HG02571 (cell line): ENCODE measurements at regions not wholly inside any gene's neighbourhood (a gene's known extent, or its start where the extent isn't known, plus 50 kb on each side); places are given as distances from the start of the nearest gene placed in this dataset.

Experiments used
- ATAC-seq: cut with Tn5 transposase; IDR thresholded peaks from one replicate; pipeline ENCODE4 v1.9.1; 2021; ENCODE audit warnings: mild to moderate bottlenecking, moderate library complexity; ENCODE audit not compliant: unreplicated experiment

DNA sequence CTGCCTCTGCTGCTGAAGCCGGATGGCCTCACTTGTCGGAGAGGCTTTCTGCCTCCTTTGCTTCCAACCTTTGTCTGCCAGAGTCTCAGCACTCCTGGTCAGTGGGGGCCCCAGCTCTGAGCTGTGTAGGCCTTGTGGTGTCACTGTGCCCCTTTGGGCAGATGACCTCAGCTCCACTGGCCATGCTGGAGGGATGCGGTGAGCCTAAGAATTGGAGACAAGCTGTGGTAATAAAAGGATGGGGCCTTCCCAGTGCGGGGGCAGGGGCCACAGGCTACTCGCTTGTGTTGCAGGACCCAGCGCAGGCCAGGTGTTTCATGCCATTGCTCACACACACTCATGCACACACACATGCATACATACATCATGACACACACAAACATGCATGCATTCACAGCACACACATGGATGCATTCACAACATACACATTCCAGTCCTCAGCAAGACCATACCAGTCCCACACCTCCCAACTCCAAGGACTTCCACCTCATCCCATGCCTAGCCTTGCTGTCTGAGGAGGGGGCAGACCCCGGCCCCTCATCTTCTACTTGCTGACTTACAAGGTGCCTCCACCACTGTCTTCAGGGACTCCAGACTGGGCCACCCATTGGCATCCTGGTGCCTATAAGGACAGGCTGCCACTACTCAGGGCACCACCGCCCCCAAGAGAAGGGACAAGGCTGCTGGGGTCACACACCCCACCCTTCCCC is 237.7 kb downstream of the SYK start:
- no peak for ATAC-seq

DNA sequence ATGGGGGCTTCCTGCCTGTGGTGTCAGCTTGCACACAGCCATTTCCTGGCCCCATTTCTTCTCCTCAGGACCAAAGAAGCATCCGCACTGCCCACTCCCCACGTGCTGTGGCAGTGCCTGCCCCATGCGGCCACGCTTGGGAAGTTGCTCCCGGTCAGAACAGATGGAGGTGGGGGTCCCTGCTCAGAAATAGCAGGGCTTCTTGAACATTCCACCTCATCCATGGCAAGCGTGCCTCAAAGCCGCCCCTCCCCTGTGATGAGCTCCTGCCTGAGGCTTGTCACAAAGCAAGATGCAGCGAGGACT is 238.2 kb downstream of the SYK start:
- ATAC-seq, result no peak

DNA sequence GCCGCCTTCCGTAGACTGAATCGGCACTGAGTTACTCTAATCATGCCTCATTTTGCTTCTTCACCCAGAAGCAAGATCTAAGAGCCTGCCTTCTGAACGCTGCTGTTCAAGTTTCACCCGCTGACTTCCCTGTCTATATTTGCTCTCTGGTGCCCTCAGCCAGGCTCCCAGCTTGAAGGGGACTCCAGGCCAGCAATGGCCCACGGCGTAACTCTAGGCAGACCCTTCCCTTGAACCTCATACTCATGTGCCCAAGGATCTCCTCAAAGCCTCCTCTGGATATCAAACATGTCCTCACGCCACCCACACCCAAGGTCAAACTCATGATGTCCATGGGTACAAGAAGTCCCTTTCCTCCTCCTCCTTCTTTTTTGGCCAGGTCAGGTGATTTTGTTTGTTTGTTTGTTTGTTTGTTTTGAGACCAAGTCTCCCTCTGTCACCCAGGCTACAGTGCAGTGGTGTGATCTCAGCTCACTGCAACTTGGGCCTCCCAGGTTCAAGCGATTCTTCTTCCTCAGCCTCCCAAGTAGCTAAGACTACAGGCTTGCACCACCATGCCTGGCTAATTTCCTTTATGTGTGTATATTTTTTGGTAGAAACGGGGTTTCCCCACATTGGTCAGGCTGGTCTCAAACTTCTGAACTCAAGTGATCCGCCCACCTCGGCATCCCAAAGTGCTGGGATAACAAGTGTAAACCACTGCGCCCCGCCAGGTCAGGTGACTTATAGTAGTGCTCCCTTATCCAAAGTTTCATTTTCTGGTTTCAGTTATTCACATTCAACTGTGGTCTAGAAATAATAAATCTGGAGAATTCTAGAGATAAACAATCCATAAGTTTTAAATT is 239.0 kb downstream of the SYK start:
- no peak for ATAC-seq

DNA sequence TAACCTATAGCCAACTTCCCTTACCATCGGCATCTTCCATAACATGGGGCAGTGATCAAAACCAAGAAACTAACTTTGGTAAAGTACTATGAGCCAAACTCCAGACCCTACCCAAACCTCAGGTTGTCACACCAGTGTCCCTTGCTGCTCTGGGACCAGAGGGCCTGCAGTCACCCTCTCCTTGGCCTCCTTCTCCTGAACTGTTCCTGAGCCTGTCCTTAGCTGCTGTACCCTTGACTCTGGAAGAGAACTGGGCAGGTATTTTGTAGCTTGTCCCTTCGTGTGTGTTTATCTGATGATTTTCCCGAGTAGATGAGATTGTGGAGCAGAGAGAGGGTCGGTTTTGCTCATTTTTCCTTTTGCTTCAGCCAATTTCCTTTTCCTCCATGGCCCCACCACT is 240.4 kb downstream of the SYK start:
- no peak for ATAC-seq

DNA sequence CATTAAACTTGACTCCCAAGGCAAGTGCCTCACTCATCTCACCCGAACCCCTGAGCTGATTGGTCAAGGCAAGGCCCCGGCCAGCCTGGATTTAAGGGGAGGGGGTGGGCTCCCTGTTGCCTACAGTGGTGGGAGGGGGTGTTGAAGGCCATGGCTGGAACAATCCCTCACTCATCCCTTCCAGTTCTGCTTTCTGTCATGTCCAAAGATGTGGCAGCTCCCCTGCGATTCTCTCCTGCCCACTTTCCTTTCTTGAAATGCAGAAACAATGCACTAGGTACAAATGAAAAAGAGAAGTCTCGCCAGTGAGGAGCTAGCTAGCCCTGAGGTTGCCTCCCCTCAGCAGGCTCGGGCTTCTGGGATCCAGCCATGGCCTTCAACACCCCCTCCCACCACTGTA is 240.9 kb downstream of the SYK start:
- ATAC-seq, result no peak

DNA sequence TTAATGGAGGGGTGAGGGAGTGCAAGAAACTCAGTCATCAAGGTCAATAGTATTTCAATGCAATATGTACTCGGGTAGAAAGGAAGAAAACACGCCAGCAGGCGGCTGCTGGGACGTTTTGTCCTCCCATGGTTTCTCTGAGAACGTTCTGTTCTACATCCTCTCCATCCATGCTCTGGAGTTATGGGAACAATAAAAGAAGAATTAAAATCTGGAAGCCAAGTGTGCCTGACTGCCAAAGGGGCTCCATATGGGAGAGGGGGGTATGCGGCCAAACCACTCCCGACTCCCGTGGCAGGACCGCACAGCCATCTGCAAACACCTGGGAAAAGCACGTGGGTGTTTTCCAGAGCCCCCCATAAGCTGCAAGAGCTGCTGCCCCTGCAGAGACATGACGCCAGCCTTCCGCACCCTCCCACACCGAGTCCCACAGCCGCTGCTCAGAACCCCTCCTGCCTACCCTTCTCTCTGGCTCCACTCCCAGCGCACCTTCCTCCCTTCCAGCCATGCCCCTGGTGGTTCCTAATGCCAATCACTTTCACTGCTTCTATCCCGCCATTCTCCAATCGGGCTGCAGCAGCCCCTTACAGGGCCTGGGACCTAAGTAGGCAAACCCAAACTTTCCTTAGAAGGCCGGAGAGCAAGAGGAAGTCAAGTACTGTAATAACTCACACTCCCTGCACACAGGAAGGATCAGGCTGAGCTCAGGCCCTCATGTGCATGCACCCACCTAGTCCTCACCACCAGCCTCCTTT is 241.6 kb downstream of the SYK start:
- no peak for ATAC-seq

DNA sequence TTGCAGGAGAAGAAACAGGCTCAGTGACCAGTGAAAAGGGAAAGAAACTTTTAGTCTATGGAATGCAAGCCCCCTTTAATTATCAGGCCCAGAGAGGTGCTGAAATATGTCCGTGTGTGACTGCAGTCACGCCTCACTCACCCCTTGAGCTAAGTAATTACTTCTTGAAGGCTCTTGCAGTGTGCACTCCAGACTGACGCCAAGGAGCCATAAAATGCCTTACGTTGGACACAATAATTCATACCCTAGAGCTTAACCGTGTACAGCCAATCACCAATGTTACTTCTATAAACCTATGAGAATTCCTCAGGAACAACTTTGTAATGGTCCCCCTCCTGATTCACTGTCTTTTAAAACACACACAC is 242.2 kb downstream of the SYK start:
- no peak for ATAC-seq

DNA sequence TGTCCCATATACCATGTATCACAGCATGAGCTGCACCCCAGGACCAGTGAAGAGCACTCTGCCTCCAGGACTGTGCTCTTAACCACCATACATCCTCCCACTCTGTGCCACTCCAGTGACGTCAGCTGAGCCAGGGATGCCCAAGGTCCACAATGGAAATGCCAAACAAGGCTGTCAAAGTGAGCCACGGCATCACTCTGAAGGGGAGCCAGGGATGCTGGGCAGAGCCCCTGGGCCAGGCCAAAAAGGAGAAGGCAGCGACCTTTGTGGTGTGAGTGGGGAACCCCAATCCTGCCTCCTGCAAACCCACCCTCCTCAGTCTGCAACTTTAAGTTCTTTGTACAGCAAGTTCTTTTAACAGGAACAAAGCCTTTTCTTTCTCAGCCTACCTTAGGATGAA is 242.7 kb downstream of the SYK start:
- ATAC-seq, result no peak

DNA sequence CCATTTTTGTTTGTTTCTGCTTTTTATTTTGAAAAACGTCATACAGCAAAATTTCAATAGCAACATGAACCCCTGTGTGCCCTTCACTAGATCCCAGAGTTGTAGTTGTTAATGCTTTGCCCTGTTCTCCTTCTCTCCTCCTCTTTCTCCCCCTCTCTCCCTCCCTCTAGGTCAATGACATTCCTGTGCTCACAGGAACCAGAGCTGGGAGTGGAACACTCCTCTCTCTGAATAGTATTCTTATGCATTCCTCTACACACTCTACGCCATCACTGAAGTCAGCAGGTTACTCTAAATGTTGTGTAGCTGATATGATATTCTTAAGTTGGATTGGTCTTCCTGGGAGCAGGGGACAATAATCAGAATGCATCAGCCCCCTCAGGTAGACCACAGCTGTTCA is 243.4 kb downstream of the SYK start:
- ATAC-seq, result no peak

DNA sequence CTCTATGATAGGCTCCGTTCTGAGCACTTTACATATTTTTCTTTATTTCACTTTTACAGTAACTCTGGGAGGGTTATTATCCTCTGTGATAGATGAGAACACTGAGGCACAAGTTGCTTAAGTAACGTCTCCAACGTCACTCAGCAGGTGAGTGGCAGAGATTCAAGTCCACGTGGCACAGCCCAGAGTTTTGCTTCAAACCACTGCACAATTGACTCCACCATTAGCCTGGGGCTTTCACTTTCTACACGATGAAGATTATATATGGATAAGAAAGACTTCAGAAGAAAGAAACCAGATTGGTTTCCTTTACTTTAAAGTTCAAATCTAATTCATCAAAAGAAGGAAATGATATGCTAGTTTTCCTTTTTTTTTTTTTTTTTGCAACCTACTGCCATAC is 245.9 kb downstream of the SYK start:
- no peak for ATAC-seq

DNA sequence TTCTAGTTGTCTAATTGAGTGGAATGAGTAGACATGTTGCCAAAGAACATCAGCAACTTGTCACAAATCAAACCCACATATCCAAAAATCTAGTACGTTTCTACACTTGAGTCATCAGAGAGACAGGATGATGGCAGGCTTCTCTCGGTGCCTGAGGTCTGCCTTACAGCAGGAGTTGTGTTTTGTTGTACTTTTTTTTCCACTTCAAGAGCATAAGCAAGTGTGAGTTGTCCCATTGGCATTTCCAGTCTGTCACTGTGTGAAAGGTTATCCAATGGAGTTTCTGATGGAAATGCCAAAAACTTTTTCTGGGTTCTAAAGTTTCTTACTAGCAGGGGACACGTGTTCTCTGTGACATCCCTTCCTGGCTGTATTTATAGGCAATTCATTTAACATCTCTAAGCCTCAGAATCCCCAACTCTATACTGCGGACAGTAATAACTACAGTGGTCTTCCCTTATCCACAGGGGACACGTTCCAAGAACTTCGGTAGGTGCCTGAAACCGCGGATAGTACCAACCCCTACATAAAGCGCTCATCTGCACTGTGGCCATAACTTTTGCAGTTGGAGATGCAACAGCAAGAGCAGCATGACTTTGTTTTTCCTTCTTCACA is 246.5 kb downstream of the SYK start:
- ATAC-seq, result no peak

DNA sequence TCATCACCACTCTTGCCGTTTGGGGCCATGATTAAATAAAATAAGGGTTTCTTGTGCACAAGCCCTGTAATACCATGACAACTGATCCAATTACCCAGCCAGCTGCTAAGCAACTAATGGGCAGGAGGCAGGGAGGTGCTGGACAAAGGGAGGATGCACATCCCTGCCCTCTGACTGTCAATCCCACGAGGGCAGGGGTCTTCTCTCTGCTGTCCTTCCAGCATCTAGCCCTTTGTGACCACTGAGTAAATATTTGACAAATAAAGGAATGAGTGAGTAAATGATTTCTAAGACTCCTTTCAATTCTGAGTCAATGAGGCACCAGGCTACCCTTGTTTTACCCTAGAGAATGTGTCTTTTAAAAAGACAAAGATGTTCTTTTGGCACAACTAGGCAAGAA is 247.1 kb downstream of the SYK start:
- ATAC-seq, result no peak

DNA sequence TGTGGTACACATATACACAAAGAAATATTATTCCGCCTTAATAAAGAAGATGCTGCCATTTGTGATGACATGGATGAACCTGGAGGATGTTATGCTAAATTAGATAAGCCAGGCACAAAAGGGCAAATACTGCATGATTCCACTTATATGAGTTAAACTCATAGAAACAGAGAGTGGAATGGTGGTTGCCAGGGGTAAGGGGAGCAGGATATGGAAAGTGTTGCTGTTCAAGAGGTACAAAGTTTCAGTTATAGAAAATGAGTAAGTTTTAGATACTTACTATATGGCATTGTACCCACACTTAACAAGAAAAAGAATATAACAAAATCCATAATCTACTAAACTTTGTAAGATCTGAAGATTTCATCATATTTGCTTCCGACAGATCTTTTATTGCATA is 252.2 kb downstream of the SYK start:
- ATAC-seq, result no peak

DNA sequence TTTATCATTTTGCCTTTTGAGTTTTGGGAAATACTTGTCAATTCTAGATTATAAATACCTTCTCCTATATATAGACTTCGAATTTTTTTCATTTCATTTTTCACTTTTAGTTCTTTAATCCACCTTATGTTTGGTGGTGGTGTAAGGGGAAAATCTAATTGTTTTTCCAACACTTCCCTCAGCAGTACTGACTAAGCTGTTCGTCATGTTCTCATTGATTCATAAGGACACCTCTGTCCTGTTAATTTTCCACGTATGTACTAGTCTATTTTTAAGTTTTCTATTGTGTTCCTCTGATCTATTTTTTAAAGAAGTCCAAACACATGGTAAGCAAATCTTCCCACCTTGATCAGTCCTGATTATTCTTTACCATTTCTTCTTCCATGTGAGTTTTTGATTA is 254.2 kb downstream of the SYK start:
- no peak for ATAC-seq

DNA sequence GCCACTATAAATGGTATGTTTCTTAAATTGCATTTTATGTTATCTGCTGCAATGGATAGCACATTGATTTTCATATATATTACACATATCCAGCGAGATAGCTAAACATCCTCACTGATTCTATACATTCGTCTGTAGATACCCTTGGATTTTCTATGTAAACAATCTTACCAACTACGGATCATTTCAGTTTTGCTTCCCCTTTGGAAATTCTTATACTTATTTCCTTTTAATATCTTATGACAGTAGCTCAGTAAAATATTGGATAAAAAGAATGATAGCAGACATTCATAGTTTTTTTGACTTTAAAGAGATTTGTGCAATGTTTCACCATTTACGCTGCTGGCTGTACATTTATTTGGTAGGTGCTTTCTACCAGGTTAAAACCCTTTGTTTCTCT is 254.9 kb downstream of the SYK start:
- ATAC-seq, result no peak

DNA sequence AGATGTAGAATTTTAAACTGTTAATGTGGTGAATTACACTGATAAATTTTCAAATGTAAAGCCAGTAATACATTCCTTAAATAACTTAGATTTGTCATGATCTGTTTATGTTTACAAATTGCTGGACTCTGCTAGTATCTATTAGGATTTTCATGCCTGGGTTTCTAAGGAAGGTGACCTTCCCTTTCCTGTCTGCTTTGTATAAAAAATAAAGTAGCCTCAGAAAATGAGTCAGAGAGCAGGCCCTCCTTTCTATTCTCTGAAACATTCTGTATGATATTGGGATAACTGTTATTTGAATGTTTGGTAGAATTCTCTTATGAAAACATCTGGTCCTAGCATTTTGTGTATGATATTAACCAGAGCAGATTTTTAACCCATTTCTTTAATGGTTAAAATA is 255.3 kb downstream of the SYK start:
- no peak for ATAC-seq

DNA sequence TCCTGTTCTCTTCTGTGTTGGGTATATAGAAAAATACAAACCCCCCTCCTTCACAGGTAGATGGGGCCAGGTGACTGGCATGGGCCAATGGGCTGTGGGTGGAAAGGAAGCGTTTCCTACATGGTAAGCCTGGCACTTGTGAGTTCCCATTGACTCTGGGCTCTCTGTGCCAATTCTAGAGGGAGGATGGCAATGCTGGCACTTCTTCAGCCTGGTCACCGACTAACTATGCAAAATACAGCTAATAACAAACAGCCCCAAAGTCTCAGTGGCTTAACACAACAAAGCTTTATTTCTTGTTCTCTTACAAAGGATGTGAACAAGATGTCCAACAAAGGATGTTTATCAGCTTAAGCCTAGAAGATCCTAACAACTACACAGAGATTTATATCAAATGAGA is 258.1 kb downstream of the SYK start:
- no peak for ATAC-seq

DNA sequence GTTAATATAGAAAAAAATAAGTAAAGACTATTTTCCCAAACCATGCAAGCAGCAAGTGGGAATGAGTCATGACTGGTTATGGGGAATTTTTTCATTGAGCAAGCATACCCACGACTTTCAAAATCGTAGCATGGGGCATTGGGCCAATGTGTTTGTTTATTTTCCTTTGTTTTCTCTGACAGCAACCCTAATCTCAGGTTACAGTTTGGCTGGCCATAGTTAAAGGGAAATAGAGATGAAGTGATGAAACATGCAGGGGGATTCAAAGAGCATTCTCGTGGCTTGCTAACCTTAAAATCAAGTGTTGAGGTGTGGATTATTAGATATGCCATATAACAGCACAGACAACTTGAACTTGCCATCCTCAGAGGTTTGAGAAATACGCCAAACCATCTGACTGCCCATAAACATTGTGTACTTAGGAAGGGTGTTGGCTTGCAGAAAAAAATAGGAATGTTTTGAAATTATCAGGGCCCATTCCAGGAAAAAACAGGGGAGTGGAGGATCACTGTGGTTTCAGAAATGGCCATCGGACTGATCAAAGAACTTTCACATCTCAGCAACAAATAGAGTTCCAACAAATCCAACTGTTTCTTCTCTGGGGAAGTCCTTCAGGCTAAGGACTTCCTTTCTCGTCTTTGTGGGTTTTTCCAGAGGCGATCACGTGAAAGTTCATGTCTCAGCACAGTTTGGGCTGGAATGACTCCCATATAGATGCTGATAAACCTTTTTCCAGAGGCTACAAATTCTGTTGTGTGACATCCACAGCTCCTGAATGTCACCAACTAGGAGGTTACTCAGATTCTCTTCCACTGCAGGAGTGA is 259.1 kb downstream of the SYK start:
- no peak for ATAC-seq

DNA sequence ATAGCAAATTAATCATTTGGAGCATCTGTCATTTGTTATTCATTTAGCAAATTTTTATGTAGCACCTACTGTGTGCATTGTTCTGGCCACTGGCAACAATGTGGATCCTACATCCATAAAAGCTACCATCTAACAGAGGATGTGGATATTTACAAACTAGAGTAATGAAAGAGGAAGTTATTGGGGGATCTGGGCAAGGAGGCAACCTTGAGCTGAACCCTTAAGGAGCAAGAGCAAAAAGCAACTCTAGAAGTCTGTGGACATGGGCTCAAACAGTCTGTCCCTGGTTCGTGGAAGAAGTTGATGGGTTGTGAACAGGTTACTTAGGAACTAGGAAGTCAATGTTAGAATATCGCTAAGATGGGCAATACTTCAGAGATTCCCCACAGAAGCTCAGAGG is 259.9 kb downstream of the SYK start:
- ATAC-seq, result no peak

DNA sequence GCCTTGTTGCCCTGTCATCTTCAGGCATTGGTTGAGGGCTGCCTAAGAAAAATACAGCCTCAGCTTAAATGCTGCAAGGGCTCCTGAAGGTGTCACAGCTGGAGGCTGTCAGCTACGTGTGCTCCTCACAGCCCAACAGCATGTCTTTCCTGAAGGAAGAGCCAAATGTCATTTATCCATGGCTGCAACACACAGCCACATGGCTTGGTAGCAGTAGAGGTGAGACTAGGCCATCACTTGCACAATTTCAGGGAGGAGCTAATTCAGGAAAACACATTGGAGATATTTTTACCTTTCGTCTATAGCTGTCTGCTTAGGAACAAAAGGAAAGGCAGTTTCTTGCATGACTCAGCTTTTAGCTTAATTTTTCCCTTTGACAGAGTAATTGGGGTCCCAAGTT is 260.7 kb downstream of the SYK start:
- ATAC-seq, result no peak

DNA sequence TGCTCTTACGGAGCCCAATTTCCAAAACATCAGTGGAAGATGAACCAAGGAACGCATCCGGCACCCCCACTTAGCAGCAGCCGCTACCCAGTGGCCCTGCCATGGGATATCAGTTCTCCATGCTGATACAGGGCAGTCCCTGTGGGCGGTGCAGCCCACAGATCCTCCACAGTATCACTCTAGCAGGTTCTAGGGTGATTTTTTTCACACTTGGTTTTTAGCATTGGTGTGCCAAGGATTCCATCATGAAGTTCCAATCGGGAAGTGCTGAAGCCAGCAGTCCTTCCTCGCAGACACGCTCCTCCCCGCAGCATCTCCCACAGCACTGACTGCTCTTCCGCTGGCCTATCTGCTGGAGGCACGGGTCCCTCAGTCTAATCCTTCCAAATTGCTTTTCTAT is 261.9 kb downstream of the SYK start:
- no peak for ATAC-seq
